Trophoblast cell (in vitro differentiated cells and primary cell): ENCODE measurements at regions not wholly inside any gene's neighbourhood (a gene's known extent, or its start where the extent isn't known, plus 50 kb on each side); places are given as distances from the start of the nearest gene placed in this dataset.

Source experiments
- DNase-seq, 2 donors: peaks; one replicate each; pipeline ENCODE4 v3.0.0-alpha.2; 2016
- H2AFZ ChIP-seq: 2 replicates; pipeline ENCODE4 v1.6.1; 2013; ENCODE audit warnings: low read length, moderate library complexity, mild to moderate bottlenecking; ENCODE audit not compliant: insufficient read depth, poor library complexity
- H2AK5ac ChIP-seq: 2 replicates; pipeline ENCODE4 v1.6.1; 2013; ENCODE audit warnings: mild to moderate bottlenecking, low read length
- H2BK120ac ChIP-seq: 2 replicates; pipeline ENCODE4 v1.6.1; 2013; ENCODE audit warnings: low read length, mild to moderate bottlenecking, moderate library complexity; ENCODE audit not compliant: insufficient read depth, poor library complexity
- H2BK12ac ChIP-seq: 2 replicates; pipeline ENCODE4 v1.6.1; 2013; ENCODE audit warnings: mild to moderate bottlenecking, low read length, moderate library complexity
- H2BK5ac ChIP-seq: 2 replicates; pipeline ENCODE4 v1.6.1; 2013; ENCODE audit warnings: low read length, low read depth, moderate library complexity, mild to moderate bottlenecking; ENCODE audit not compliant: poor library complexity
- H3K14ac ChIP-seq: 2 replicates; pipeline ENCODE4 v1.6.1; 2013; ENCODE audit warnings: mild to moderate bottlenecking, low read length
- H3K18ac ChIP-seq: 2 replicates; pipeline ENCODE4 v1.6.1; 2013; ENCODE audit warnings: mild to moderate bottlenecking, low read length
- H3K23ac ChIP-seq: 2 replicates; pipeline ENCODE4 v1.6.1; 2013; ENCODE audit warnings: low read length
- H3K27ac ChIP-seq: 2 replicates; pipeline ENCODE4 v1.5.1; 2013; ENCODE audit warnings: low read depth, mild to moderate bottlenecking, inconsistent platforms, low read length, moderate library complexity
- H3K27me3 ChIP-seq: 2 replicates; pipeline ENCODE4 v1.6.1; 2013; ENCODE audit warnings: inconsistent platforms, mild to moderate bottlenecking, low read length, moderate library complexity; ENCODE audit not compliant: insufficient read depth
- H3K36me3 ChIP-seq, 2 experiments: 1 replicate in 1 of 2; 2 replicates in 1 of 2; pipeline ENCODE4 v1.6.1; 2013; ENCODE audit warnings: low read length in 2 of 2, mild to moderate bottlenecking in 2 of 2, moderate library complexity in 1 of 2; ENCODE audit not compliant: insufficient read depth in 2 of 2, control insufficient read depth in 1 of 2
- H3K4ac ChIP-seq: 2 replicates; pipeline ENCODE4 v1.6.1; 2013; ENCODE audit warnings: low read depth, mild to moderate bottlenecking, low read length, moderate library complexity
- H3K4me1 ChIP-seq, 2 experiments: 1 replicate in 1 of 2; 2 replicates in 1 of 2; pipeline ENCODE4 v1.6.1; 2013; ENCODE audit warnings: low read length in 2 of 2, mild to moderate bottlenecking in 2 of 2, moderate library complexity in 1 of 2; ENCODE audit not compliant: insufficient read depth in 2 of 2, control insufficient read depth in 1 of 2
- H3K4me2 ChIP-seq: 2 replicates; pipeline ENCODE4 v1.6.1; 2013; ENCODE audit warnings: inconsistent platforms, mild to moderate bottlenecking, low read length, moderate library complexity
- H3K4me3 ChIP-seq: 2 replicates; pipeline ENCODE4 v1.5.1; 2013; ENCODE audit warnings: mild to moderate bottlenecking, low read depth, low read length, inconsistent platforms
- H3K79me1 ChIP-seq: one replicate; pipeline ENCODE4 v1.6.1; 2013; ENCODE audit warnings: low read length
- H3K79me2 ChIP-seq: 2 replicates; pipeline ENCODE4 v1.6.1; 2013; ENCODE audit warnings: low read length, mild to moderate bottlenecking; ENCODE audit not compliant: control insufficient read depth, insufficient read depth, poor library complexity
- H3K9ac ChIP-seq: 2 replicates; pipeline ENCODE4 v1.6.1; 2013; ENCODE audit warnings: mild to moderate bottlenecking, low read length
- H3K9me3 ChIP-seq: 2 replicates; pipeline ENCODE4 v1.6.1; 2013; ENCODE audit warnings: low read depth, mild to moderate bottlenecking, control low read depth, inconsistent platforms, low read length; ENCODE audit not compliant: insufficient read depth
- H4K12ac ChIP-seq: 2 replicates; pipeline ENCODE4 v1.6.1; 2013; ENCODE audit warnings: low read depth, mild to moderate bottlenecking, low read length, moderate library complexity
- H4K8ac ChIP-seq: 2 replicates; pipeline ENCODE4 v1.6.1; 2013; ENCODE audit warnings: low read depth, mild to moderate bottlenecking, low read length, moderate library complexity
- H4K91ac ChIP-seq: one replicate; pipeline ENCODE4 v1.6.1; 2013; ENCODE audit warnings: low read depth, mild to moderate bottlenecking, low read length, moderate library complexity
- WGBS: extraction: QIAGEN DNeasy Blood & Tissue Kit; methylation state at CpG from one replicate; pipeline ENCODE4 v1.1.7; 2013; ENCODE audit warnings: missing lambda C conversion rate; ENCODE audit not compliant: insufficient read length, insufficient coverage; ENCODE audit errors: extremely low coverage; 5-methylcytosine and 5-hydroxymethylcytosine counted together

DNA sequence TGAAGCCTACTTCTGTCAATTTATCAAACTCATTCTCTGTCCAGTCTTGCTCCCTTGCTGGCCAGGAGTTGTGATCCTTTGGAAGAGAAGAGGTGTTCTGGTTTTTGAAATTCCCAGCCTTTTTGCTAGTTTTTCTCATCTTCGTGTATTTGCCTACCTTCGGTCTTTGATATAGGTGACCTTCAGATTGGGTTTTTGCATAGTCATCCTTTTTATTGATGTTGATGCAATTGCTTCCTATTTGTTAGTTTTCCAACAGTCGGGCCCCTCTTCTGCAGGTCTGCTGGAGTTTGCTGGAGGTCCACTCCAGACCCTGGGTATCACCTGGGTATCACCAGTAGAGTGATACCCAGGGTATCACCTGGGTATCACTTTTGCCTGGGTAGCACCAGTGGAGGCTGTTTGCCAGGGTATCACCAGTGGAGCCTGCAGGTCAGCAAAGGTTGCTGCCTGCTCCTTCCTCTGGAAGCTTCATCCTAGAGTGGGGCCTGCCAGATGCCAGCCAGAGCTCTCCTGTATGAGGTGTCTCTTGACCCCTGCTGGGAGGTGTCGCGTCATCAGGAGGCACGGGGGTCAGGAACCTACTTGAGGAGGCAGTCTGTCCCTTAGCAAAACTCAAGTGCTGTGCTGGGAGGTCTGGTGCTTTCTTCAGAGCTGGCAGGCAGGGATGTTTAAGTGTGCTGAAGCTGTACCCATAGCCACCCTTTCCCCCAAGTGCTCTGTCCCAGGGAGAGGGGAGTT lies 684.2 kb downstream of the PCDH18 start:
- no peaks in the 10 kb centered on the region for H3K36me3 ChIP-seq
- no peaks in the 10 kb centered on the region for H3K27me3 ChIP-seq

DNA sequence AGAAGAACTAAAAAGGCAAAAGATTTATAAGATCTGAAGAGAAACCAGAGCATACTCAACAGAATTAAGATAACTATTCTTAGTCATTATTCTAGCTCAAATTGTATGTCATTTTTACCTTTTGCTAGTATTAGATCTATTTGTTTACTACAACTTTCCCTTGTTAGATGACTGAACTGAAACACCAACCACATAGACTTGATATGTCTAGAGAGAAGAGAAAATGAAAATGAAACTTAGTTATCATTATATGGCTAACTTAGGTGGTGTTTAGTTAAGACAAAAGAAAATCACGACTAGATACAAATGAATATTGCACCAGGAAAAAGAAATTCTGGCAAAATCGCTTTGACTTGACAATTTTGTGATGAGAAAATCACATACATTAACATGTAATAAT lies 690.8 kb downstream of the PCDH18 start:
- no peak overlapping the region for H4K91ac ChIP-seq
- H3K27me3 ChIP-seq: no peaks in the 10 kb centered on the region
- no peak overlapping the region for H2BK5ac ChIP-seq
- no peak overlapping the region for H4K12ac ChIP-seq
- no CpG with 5 or more reads among the region's 2 CpGs for WGBS
- H4K8ac ChIP-seq: no peak overlapping the region
- no peak overlapping the region for H3K23ac ChIP-seq
- no peak overlapping the region for H3K4me3 ChIP-seq
- no peak overlapping the region for H2AK5ac ChIP-seq
- H3K36me3 ChIP-seq: no peaks in the 10 kb centered on the region
- H3K14ac ChIP-seq: no peak overlapping the region
- no peak overlapping the region for H2AFZ ChIP-seq
- no peak overlapping the region for H3K27ac ChIP-seq
- H3K18ac ChIP-seq: no peak overlapping the region
- H3K9ac ChIP-seq: no peak overlapping the region
- no peak overlapping the region for H2BK12ac ChIP-seq
- no peaks in the 10 kb centered on the region for H3K4me1 ChIP-seq
- H3K79me1 ChIP-seq: no peaks in the 10 kb centered on the region
- no peak for DNase-seq
- no peak overlapping the region for H2BK120ac ChIP-seq
- H3K79me2 ChIP-seq: no peaks in the 10 kb centered on the region
- H3K4ac ChIP-seq: no peak overlapping the region
- H3K9me3 ChIP-seq: no peaks in the 10 kb centered on the region
- H3K4me2 ChIP-seq: no peak overlapping the region

More for the DNA sequence above, 684.2 kb downstream of the PCDH18 start:
- Histone ChIP-seq H4K8ac (no peak overlapping the region), H2BK120ac (no peak overlapping the region), H2AFZ (no peak overlapping the region), H2AK5ac (no peak overlapping the region), H3K23ac (no peak overlapping the region), H3K9me3 (peaks cover 4% of the 10 kb centered on the region), H4K12ac (no peak overlapping the region), H3K27ac (no peak overlapping the region), H3K4me2 (no peak overlapping the region), H3K18ac (no peak overlapping the region), H4K91ac (no peak overlapping the region), H3K14ac (no peak overlapping the region), H3K4ac (no peak overlapping the region), H3K79me2 (no peaks in the 10 kb centered on the region), H3K79me1 (no peaks in the 10 kb centered on the region), H2BK5ac (no peak overlapping the region), H3K4me1 (no peaks in the 10 kb centered on the region), H2BK12ac (no peak overlapping the region), H3K9ac (no peak overlapping the region), H3K4me3 (no peak overlapping the region)
- no peak for DNase-seq
- WGBS: no CpG with 5 or more reads among the region's 6 CpGs

DNA sequence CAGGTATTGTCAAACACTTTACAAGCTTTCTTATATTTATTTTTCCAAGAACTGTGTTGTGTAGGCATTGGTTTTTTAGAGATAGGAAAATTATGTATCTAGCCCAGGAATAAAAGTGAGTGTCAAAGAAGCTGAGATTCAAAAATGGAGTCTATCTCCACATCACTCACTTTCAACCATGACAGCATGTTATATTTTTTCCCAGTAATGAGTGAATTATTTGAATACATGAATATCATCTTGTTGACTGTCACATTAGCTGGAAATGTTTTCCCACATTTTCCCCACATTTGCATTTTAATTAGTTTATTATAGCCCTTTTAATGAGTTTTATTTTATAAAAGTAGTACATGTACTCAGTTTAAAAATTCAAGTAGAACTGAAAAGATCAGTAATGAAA lies 693.7 kb downstream of the PCDH18 start:
- H3K23ac ChIP-seq: no peak overlapping the region
- H3K79me2 ChIP-seq: no peaks in the 10 kb centered on the region
- H4K12ac ChIP-seq: no peak overlapping the region
- no peak overlapping the region for H3K4me2 ChIP-seq
- no peak overlapping the region for H2BK12ac ChIP-seq
- H2BK5ac ChIP-seq: no peak overlapping the region
- no peak overlapping the region for H2AFZ ChIP-seq
- no peak overlapping the region for H4K8ac ChIP-seq
- no peak overlapping the region for H3K14ac ChIP-seq
- no peaks in the 10 kb centered on the region for H3K79me1 ChIP-seq
- H3K4me3 ChIP-seq: no peak overlapping the region
- no peak overlapping the region for H3K4ac ChIP-seq
- H3K9ac ChIP-seq: no peak overlapping the region
- no peak overlapping the region for H4K91ac ChIP-seq
- no peak overlapping the region for H2BK120ac ChIP-seq
- DNase-seq: no peak
- no peaks in the 10 kb centered on the region for H3K4me1 ChIP-seq
- no peak overlapping the region for H2AK5ac ChIP-seq
- H3K9me3 ChIP-seq: no peaks in the 10 kb centered on the region
- H3K18ac ChIP-seq: no peak overlapping the region
- no peaks in the 10 kb centered on the region for H3K27me3 ChIP-seq
- H3K36me3 ChIP-seq: no peaks in the 10 kb centered on the region
- H3K27ac ChIP-seq: no peak overlapping the region

DNA sequence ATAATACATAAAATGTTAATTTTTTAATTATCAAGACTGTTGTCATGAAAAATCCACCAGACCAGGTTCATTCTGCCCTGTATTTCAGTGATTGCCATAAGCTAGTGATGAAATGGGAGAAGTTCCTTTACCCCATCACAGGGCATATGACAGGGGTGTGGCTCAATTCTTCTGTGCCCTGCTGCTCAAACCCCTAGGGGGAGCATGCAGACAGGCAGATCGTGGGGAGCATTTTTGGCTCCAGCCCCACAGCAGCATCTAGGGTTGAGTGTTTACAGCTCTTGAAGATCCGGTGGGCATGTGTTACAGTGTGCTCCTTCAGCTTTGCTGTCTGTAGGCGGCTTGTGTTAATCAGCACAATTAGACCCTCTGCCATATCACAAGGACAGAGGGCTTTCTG lies 700.7 kb downstream of the PCDH18 start:
- Histone ChIP-seq H2BK5ac (no peak overlapping the region), H2AK5ac (no peak overlapping the region), H3K4me2 (no peak overlapping the region), H2BK12ac (no peak overlapping the region), H3K27me3 (no peaks in the 10 kb centered on the region), H3K9ac (no peak overlapping the region), H4K91ac (no peak overlapping the region), H3K4me1 (no peaks in the 10 kb centered on the region), H3K18ac (no peak overlapping the region), H3K4ac (no peak overlapping the region), H3K36me3 (no peaks in the 10 kb centered on the region), H3K9me3 (no peaks in the 10 kb centered on the region), H2BK120ac (no peak overlapping the region), H4K12ac (no peak overlapping the region), H3K14ac (no peak overlapping the region), H3K27ac (no peak overlapping the region), H3K23ac (no peak overlapping the region), H2AFZ (no peak overlapping the region), H3K79me2 (no peaks in the 10 kb centered on the region), H3K4me3 (no peak overlapping the region), H3K79me1 (no peaks in the 10 kb centered on the region), H4K8ac (no peak overlapping the region)
- DNase-seq: no peak
- no CpG with 5 or more reads among the region's 3 CpGs for WGBS
